ENCODE measurements at regions not wholly inside any gene's neighbourhood (a gene's known extent, or its start where the extent isn't known, plus 50 kb on each side); places are given as distances from the start of the nearest gene placed in this dataset.

- peaks cover 4% of the 10 kb centered on the region; the same call in 1 of the 2 replicates for H3K4me1 ChIP-seq (ENCODE audit: insufficient read depth, low read length)
- H3K27ac ChIP-seq (ENCODE audit: low read length), result no peak overlapping the region
- no peaks in the 10 kb centered on the region for H3K9me3 ChIP-seq (ENCODE audit: insufficient read depth, low read depth, low read length)
- no peak overlapping the region for H3K4me3 ChIP-seq (ENCODE audit: low read length)
- no peak overlapping the region for H3K9ac ChIP-seq (ENCODE audit: low read depth, low read length)
- no peaks in the 10 kb centered on the region for H3K27me3 ChIP-seq (ENCODE audit: insufficient read depth, low read length)
- H3K36me3 ChIP-seq (ENCODE audit: insufficient read depth, low read depth, low read length), result no peaks in the 10 kb centered on the region
Observed at GRCh38 chr15:77557564-77557963, 75.1 kb downstream of the LINGO1 start.

DNA sequence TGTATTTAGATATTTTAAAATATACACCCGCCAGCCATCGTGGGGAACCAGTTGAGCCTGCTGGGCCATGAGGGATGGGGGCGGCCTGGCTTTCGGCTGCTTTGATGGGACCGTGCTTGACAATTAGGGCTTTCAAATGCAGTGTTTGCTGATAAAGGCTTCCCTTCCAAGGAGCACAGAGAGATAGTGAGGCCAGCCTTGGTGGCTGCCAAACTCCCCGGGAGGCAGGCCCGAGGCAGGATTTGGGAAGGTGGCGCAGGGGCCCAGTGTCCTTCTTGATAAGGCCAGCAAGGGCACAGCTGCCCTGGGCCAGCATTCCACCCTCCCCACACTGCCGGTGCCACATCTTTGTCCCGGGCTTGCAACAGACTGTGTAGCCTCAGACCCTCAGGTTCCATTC is 75.6 kb downstream of the LINGO1 start:
- Histone ChIP-seq H3K4me3 (ENCODE audit: low read length) (no peak overlapping the region), H3K9me3 (ENCODE audit: insufficient read depth, low read depth, low read length) (no peaks in the 10 kb centered on the region), H3K36me3 (ENCODE audit: insufficient read depth, low read depth, low read length) (no peaks in the 10 kb centered on the region), H3K9ac (ENCODE audit: low read depth, low read length) (no peak overlapping the region), H3K4me1 (ENCODE audit: insufficient read depth, low read length) (peaks cover 4% of the 10 kb centered on the region; the same call in 1 of the 2 replicates), H3K27me3 (ENCODE audit: insufficient read depth, low read length) (no peaks in the 10 kb centered on the region), H3K27ac (ENCODE audit: low read length) (no peak overlapping the region)

GRCh38 chr15:77556622-77557021 is 76.1 kb downstream of the LINGO1 start:
- Histone ChIP-seq H3K4me1 (ENCODE audit: insufficient read depth, low read length) (peaks cover 4% of the 10 kb centered on the region; the same call in 1 of the 2 replicates), H3K9me3 (ENCODE audit: insufficient read depth, low read depth, low read length) (no peaks in the 10 kb centered on the region), H3K36me3 (ENCODE audit: insufficient read depth, low read depth, low read length) (no peaks in the 10 kb centered on the region), H3K9ac (ENCODE audit: low read depth, low read length) (no peak overlapping the region), H3K27me3 (ENCODE audit: insufficient read depth, low read length) (no peaks in the 10 kb centered on the region), H3K27ac (ENCODE audit: low read length) (no peak overlapping the region), H3K4me3 (ENCODE audit: low read length) (no peak overlapping the region)

DNA sequence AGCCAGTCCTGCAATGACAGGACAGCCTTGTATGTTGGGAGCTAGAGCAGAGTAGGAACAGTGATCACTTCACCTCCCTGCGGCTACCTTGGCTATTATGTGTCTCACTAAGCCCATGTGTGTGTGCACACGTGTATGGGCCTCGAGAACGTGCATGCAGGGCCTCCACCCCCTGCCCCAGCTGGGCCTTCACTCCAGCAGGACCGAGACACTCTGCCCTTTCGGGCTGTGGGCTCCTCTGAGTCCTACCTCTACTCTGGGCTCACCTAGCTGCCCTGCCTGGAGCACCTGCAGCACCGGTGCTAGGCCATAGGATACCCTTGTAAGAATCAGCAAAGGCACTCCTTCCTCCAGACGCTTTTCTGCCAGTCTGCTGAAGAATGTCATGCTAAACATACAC is 77.5 kb downstream of the LINGO1 start:
- peaks cover 4% of the 10 kb centered on the region; the same call in 1 of the 2 replicates for H3K4me1 ChIP-seq (ENCODE audit: insufficient read depth, low read length)
- no peaks in the 10 kb centered on the region for H3K27me3 ChIP-seq (ENCODE audit: insufficient read depth, low read length)
- H3K9ac ChIP-seq (ENCODE audit: low read depth, low read length), result no peak overlapping the region
- H3K4me3 ChIP-seq (ENCODE audit: low read length), result no peak overlapping the region
- no peaks in the 10 kb centered on the region for H3K36me3 ChIP-seq (ENCODE audit: insufficient read depth, low read depth, low read length)
- no peak overlapping the region for H3K27ac ChIP-seq (ENCODE audit: low read length)
- H3K9me3 ChIP-seq (ENCODE audit: insufficient read depth, low read depth, low read length), result no peaks in the 10 kb centered on the region

GRCh38 chr15:77554306-77555080 is 78.2 kb downstream of the LINGO1 start:
- Histone ChIP-seq H3K27ac (ENCODE audit: low read length) (no peak overlapping the region), H3K9ac (ENCODE audit: low read depth, low read length) (no peak overlapping the region), H3K36me3 (ENCODE audit: insufficient read depth, low read depth, low read length) (no peaks in the 10 kb centered on the region), H3K4me3 (ENCODE audit: low read length) (no peak overlapping the region), H3K4me1 (ENCODE audit: insufficient read depth, low read length) (peaks cover 4% of the 10 kb centered on the region; the same call in 1 of the 2 replicates), H3K9me3 (ENCODE audit: insufficient read depth, low read depth, low read length) (no peaks in the 10 kb centered on the region), H3K27me3 (ENCODE audit: insufficient read depth, low read length) (no peaks in the 10 kb centered on the region)

DNA sequence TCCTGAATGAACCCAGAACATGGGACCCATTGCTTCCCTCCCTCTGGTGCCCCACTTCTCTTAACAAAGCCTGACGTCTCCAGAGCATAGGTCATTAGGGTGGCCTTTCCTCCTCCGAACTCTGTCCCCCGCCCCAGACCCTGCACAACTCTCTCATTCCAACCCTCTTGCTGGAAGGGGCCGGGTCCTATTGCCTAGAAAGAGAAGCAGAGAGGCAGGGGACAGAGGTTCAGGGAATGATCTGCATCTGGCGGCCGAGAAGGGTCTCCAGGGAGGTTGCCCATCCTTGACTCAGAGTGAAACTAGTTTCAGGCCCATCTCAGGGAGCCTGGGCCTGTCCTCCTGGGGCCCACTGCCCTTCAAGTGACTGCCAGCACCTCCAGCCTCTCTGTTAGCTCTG is 79.0 kb downstream of the LINGO1 start:
- H3K36me3 ChIP-seq (ENCODE audit: insufficient read depth, low read depth, low read length), result no peaks in the 10 kb centered on the region
- peaks cover 4% of the 10 kb centered on the region; the same call in 1 of the 2 replicates for H3K4me1 ChIP-seq (ENCODE audit: insufficient read depth, low read length)
- no peaks in the 10 kb centered on the region for H3K9me3 ChIP-seq (ENCODE audit: insufficient read depth, low read depth, low read length)
- H3K27me3 ChIP-seq (ENCODE audit: insufficient read depth, low read length), result no peaks in the 10 kb centered on the region
- H3K27ac ChIP-seq (ENCODE audit: low read length), result no peak overlapping the region
- no peak overlapping the region for H3K4me3 ChIP-seq (ENCODE audit: low read length)
- no peak overlapping the region for H3K9ac ChIP-seq (ENCODE audit: low read depth, low read length)

DNA sequence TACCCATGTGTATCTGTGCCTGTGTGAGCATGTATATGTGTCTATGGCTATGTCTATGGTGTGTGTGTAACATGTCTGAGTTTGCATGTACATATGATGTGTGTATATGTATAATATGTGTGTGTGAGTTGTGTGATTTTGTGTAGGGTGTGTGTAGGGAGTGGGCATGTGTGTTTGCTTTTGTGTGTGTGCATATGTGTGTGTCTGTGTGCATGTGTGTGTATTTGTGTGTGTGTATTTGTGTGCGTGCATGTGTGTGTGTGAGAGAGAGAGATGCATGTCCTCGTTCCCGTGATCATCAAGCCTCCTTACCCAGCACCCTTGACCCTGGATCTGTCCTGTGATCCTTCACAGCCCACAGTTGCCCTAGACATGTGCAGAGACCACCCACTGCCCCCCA is 79.5 kb downstream of the LINGO1 start:
- no peak overlapping the region for H3K4me3 ChIP-seq (ENCODE audit: low read length)
- H3K9ac ChIP-seq (ENCODE audit: low read depth, low read length), result no peak overlapping the region
- H3K27ac ChIP-seq (ENCODE audit: low read length), result no peak overlapping the region
- no peaks in the 10 kb centered on the region for H3K27me3 ChIP-seq (ENCODE audit: insufficient read depth, low read length)
- peaks cover 4% of the 10 kb centered on the region; the same call in 1 of the 2 replicates for H3K4me1 ChIP-seq (ENCODE audit: insufficient read depth, low read length)
- no peaks in the 10 kb centered on the region for H3K9me3 ChIP-seq (ENCODE audit: insufficient read depth, low read depth, low read length)
- no peaks in the 10 kb centered on the region for H3K36me3 ChIP-seq (ENCODE audit: insufficient read depth, low read depth, low read length)

- H3K27ac ChIP-seq (ENCODE audit: low read length), result no peak overlapping the region
- peaks cover 4% of the 10 kb centered on the region; the same call in 1 of the 2 replicates for H3K4me1 ChIP-seq (ENCODE audit: insufficient read depth, low read length)
- no peaks in the 10 kb centered on the region for H3K27me3 ChIP-seq (ENCODE audit: insufficient read depth, low read length)
- no peak overlapping the region for H3K4me3 ChIP-seq (ENCODE audit: low read length)
- H3K36me3 ChIP-seq (ENCODE audit: insufficient read depth, low read depth, low read length), result no peaks in the 10 kb centered on the region
- no peaks in the 10 kb centered on the region for H3K9me3 ChIP-seq (ENCODE audit: insufficient read depth, low read depth, low read length)
- H3K9ac ChIP-seq (ENCODE audit: low read depth, low read length), result no peak overlapping the region
Observed at GRCh38 chr15:77552066-77552465, 80.6 kb downstream of the LINGO1 start.

DNA sequence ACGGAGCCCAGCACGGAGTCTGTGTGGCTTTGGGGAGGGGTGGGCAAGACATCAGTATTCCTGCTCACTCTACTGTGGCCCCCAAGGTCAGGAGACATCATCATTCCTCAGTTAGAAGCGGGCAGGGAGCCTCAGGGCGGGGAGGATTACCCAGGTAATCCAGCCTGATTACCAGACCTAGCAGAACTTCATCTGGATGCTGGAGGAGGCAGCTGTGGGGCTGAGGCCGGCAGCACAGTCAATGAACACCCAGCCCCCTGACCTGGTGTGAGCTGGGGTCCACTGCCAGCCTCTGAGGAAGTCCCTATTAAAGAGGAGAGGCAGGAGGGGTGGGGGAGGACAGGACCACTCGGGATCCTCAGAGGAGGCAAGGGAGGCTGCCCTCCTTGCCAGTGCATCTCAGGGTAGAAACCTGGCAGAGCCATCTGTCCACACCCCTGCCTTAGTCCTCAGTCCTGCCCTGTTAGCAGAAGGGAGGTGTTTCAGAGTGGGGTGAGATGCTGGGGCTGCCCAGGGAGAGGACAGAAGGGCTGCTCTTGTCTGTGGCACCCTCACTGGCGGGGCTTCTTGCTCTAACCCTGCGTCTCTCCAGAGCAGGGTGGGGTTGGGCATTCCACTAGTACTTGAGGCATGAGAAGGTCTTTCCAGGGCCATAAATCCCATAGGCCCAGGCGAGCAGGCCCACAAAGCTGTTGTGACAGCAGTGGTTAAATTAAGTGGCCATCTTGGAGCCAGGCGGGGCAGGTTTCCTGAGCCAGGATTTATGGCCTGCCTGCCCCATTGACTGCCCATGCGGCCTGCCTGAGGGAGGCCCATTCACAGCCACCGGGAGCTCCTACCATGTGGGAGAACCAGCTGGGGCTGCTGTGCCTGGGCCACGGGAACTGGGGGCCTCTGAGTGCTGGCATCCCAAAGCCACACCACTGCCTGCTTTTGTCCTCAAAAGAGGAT is 82.1 kb downstream of the LINGO1 start:
- Histone ChIP-seq H3K27ac (ENCODE audit: low read length) (no peak overlapping the region), H3K4me1 (ENCODE audit: insufficient read depth, low read length) (no peaks in the 10 kb centered on the region; the same call in 1 of the 2 replicates), H3K4me3 (ENCODE audit: low read length) (no peak overlapping the region), H3K9me3 (ENCODE audit: insufficient read depth, low read depth, low read length) (no peaks in the 10 kb centered on the region), H3K36me3 (ENCODE audit: insufficient read depth, low read depth, low read length) (no peaks in the 10 kb centered on the region), H3K27me3 (ENCODE audit: insufficient read depth, low read length) (no peaks in the 10 kb centered on the region), H3K9ac (ENCODE audit: low read depth, low read length) (no peak overlapping the region)

- no peaks in the 10 kb centered on the region; the same call in 1 of the 2 replicates for H3K4me1 ChIP-seq (ENCODE audit: insufficient read depth, low read length)
- H3K36me3 ChIP-seq (ENCODE audit: insufficient read depth, low read depth, low read length), result no peaks in the 10 kb centered on the region
- no peaks in the 10 kb centered on the region for H3K27me3 ChIP-seq (ENCODE audit: insufficient read depth, low read length)
- H3K9me3 ChIP-seq (ENCODE audit: insufficient read depth, low read depth, low read length), result no peaks in the 10 kb centered on the region
- no peak overlapping the region for H3K9ac ChIP-seq (ENCODE audit: low read depth, low read length)
- H3K4me3 ChIP-seq (ENCODE audit: low read length), result no peak overlapping the region
- no peak overlapping the region for H3K27ac ChIP-seq (ENCODE audit: low read length)
Observed at GRCh38 chr15:77549576-77550288, 83.0 kb downstream of the LINGO1 start.
